IPS DF 4.7 (cell line): ENCODE measurements at regions not wholly inside any gene's neighbourhood (a gene's known extent, or its start where the extent isn't known, plus 50 kb on each side); places are given as distances from the start of the nearest gene placed in this dataset.

Source experiments
- DNase-seq: peaks from one replicate; pipeline ENCODE4 v3.0.0-alpha.2; 2013; ENCODE audit warnings: low spot score; ENCODE audit errors: extremely low read depth

DNA sequence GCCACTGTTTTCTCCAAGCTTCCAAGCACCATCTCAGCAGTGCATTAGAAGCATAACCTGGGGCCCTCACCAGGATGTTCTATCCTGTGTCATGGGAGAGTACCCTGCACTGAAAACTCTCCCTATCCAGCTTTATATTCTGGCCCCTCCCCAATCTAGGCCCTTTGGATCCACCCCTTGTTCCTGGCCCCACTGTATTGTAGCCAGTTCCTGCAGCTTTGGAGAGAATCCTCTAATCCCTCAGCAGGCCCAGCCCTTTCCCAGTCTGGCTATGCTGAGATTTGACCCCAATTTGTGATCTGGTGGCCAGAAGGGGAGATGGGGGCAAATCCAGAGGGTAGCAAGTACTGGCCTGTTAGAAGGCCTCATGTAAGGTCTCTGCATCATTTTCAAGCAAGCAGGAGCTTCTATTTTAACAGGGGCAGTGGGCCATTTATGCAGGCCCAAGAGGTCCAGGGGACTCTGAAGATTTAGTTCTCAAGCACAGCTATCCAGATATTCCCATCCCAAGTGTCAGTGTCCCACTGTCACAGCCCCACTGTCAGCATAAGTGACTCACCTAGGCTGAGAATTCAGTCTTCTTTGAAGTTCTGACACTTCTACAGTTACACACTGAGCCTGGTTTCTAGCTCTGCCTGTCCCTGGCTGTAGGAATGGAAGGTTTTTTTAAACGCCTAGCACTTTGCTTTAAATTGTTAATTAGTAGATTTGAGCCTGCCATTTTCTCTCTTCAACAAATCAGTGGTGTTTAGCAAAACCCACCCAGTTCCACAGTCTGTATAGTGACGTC, 589.5 kb upstream of the CADM1 start:
- DNase-seq: no peak

DNA sequence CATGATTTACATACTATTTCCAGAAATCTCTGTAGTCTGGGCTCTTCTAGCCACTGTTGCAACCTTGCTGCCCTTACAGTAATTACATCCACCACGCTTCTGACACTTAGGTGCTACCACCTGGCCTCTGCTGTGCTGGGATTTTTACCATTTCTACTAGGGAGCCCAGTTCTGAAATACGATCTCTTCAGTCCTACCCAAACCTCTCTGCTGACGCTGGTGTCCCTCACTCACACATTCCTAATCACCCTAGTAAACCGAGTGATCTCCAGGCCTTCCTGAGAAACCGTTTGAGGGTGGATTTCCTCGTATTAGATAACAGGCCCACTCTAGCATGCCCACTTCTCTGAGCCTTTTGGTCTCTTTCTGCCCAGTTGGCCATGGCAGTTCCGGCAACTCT, 588.9 kb upstream of the CADM1 start:
- no peak for DNase-seq

DNA sequence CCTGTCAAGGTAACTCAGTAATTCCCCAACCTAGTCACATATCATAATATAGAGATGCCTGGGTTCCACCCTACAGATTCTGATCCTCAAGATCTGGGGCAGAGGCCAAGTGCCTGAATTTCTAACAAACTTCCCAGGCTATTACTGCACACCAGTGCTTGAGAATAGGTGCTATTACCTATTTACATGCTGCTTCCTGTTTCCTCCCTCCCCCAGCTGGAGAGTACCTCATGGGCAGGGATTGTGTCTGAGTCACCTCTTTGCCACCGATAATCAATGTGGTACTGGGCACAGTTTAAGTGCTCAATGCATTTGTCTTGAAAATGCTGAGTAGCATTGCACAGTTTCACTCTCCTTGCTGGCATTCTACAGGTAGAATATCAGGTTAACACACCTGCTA, 582.2 kb upstream of the CADM1 start:
- DNase-seq: no peak

DNA sequence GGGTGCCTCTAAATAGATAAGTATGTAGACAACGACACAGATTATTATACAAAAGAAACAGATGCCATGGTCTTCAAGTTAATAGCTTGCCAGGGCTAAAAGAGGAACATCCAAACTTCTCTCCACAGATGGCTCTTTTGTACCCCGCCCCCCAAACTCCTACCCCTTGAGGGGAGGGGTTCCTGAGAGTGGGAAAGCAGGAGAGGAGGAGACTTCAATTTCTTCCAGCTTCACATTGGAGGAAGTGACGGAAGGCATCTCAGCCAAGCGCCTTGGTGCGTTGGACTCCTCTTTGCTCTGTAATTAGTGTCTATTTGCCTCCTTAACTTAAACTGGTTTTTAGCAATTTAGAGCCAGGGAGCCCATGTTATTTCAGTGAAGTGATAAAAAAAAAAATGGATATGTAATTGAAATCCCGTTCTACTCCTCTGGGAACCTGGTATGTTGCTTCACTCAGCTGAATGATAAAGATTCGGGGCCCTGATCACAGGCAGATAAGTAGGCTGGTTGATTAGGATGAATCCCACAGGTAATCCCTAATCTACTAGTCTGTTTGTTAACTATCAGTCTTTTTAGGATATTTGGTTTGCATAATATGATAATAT, 580.9 kb upstream of the CADM1 start:
- no peak for DNase-seq

DNA sequence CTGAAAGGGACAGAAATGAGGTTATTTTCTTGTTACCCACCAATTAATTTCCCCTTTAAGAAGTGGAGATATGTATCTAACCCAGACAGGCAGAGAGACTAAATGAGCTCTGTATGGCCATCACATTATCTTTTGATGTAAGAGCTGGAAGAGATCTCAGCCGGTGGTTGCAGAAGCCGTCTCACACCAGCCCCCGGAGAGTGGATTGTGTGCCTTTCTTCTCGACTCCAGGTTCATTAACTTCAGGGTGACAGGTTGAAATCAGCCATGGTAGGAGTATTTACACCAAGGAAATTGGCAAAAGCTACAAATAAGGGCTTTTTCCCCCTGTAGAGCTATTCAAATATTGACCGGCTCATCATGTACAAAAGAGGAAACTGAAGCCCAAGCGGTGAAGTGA, 580.3 kb upstream of the CADM1 start:
- DNase-seq: no peak

DNA sequence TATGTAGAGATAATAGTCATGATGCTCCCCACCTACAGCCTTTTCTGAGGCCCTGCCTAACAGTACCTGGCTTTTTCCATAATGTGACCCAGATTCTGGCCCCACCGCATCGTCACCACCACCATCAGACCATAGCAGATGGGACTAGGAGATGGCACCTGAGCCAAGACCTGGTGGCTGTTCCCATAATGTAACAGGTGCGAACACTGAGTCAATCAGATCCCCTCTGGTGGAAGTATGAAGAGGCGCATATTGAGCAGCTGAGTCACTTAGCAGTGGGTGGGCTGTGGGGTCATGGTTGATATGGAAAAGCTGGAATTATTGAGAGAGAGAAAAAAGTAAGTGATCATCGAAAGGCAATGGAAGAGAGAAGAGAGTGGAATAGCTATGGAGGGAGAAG, 578.0 kb upstream of the CADM1 start:
- DNase-seq: no peak

DNA sequence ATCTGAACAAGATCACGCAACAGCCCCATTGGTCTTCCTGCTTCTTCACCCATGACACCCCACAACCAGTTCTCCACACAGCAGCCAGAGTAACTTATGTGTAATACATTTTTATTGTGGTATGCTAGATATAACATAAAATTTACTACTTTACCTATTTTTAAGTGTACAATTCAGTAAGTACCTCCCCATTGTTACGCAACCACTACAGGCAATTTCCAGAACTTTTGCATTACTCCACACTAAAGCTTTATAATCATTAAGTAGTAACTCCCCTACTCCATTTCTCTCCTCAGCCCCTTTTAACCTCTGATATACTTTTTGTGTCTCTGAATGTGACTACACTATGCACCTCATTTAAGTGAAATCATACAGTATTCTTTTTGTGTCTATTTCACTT, 575.4 kb upstream of the CADM1 start:
- DNase-seq: no peak

DNA sequence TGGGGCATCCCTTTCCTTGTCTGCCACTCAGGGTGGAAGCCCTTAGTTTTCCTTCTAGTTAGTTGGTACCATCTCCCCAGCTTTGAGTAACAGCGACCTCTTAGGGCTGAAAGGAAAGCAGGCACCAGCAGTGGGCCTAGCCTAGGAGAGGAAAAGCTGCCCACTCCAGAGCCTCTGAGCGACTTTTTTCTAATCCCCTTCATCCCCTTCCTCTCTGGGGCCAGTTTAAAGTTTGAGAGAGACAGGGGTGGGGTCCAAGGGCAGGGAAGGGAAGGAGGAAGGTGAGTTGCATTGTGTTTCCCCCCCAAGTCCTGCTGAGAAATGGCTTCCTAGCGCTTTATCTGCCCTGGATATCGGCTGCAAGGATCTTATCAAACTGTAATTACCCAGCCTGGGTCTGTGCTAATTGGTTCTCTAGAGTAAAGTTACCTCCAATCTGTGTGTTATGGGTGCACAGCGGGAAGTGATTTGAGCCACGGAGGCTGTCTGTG, 573.9 kb upstream of the CADM1 start:
- DNase-seq: no peak

DNA sequence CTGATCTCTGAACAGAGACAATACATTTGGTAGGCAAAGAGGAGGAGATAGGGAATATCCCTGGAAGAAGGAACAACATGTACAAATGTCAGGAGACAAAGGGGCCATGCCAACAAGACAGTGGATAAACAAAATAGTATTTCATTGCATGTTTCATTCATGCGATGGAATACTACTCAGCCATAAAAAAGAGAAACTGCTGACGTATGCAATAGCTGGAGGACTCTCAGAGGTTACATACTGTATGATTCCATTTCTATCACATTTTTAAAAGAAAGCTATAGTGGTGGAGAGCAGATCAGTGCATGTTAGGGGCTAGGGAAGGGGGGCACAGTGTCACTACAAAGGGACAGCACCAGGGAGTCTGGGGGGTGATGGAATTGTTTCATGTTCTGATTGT, 572.9 kb upstream of the CADM1 start:
- no peak for DNase-seq

DNA sequence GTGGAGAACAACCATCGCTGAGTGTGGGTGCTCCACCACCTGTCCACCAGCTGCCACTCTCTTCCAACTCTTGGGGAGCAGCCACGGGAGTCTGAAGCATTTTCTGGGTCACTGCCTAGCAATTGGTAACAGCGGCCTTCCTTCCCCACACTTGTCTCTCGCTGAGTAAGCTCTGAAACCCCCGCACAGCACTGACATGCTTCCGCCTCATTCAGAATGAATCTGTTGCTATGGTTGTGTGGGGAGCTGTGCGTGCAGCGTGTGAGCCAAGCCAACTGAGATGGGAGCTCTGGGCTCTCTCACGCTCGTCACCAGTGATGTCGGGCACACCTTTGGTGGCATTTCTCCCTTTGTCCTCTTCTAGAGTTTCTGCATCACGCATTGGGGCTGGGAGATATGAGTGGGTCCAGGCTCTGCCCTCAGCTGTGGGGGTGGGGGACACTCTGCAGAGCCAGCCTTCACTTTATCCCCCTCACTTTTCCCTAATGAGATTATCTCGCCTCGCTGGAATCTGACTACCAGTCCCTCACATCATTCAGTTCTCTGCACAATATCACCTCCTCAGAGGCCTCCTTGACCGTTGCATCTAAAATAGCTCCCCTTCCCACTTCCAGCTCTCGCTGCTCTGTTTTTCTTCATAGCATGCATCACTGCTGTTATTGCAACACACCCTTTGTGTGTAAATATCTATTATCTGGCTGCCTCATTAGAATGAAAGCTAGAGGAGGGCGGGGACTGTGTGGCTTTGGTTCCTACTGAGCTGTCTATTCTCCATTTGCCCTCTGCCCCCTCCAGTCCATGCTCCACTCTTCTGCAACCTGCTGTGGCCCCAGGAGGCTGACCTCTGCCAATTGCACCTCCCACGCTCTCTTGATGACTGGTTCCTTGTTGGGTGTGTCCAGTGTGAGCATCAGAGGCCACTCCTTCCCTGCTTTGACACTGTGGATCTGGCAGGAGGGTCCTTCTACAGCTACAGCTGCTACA, 569.9 kb upstream of the CADM1 start:
- DNase-seq: no peak

DNA sequence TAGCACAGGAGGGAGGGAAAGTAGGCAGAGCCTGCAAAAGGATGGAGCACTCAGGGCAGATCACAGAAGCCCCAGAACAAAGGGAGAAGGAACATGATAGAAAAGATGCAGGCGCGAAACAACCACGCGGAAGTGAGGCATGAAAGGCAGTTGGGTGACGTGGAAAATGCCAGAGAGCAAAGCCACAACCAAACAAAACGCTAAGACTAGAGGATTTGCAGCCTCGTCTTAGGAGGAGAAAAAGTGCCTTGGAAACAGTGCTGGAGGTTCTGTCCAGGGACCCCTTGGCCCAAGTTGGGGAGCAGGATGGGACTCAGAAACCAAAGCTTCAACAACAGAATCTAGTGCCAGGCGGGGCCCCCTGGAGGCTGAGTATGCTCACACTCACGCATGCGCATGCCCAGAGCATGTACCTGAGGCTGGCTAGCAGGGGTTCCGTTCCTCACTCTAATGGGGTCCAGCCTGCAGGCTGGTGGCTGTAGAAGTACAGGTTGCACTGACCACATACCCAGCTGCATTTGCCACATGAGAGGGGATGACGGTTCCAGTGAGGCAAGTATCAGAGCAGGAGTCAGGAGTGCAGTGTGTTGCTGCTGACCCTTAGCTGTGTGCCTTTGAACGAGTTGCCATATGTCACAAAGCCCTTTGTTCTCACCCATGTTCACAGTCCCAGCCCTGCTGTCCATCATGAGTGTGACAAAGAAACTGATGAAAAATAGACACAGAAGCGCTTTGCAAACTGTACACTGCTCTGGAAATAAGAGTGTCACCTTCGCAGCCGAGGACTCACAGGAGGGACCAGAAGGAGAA, 568.6 kb upstream of the CADM1 start:
- DNase-seq: no peak

DNA sequence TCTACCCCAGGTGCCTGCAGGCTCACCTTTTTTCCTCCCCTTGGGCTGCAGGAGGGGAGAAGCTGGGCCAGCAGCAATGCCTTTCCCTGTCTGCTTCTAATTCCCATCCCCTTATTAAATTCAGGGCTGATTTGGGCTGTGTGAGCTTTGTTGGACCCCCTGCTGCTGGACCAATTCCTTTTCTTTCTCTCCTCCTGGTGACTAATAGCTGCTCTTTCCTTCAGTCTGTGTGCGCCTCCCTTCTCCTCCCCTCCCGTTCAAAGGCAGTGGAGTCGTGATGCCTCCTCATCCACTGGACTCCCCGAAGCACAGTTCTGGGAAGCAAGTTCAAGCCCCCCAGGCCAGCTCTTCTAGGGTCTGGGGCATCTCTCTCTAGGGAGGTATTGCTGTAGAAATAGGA, 567.9 kb upstream of the CADM1 start:
- no peak for DNase-seq

DNA sequence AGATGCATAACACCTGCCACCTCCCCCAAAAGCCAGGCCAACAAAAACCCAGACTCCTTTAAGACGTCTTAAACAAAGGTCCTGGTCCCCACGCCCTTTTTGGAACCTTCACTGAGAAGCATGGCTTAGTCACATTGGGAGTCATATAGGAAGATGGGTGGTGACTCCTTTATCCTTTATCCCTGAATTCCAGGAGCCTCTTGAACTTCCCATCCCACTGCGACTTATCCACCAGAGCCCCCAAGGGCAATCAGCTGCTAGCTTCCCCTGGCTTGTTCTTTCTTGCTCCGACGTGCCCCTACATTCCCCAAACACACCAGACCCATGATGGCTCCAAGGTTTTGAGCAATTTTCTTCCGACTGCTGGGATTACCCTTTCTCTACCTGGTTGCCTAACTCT, 567.0 kb upstream of the CADM1 start:
- DNase-seq: no peak

DNA sequence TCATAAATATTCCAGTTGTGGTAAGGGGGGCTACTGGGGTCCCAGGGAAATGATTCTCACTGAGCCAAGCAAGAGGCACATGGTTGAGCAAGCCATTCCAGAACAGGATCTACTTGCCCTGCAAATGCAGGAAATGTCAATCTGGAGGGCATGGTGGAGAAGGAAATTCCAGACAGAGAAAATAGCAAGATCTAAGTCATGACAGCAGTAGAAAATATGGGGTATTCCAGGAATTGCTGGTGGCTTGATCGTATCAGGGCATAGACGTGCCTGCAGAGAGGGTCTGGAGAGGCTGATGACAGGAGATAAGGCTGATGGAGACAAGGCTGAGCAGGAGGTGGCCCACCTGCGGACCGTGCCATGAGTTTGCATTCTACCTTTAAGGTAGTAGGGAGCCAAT, 566.3 kb upstream of the CADM1 start:
- no peak for DNase-seq

DNA sequence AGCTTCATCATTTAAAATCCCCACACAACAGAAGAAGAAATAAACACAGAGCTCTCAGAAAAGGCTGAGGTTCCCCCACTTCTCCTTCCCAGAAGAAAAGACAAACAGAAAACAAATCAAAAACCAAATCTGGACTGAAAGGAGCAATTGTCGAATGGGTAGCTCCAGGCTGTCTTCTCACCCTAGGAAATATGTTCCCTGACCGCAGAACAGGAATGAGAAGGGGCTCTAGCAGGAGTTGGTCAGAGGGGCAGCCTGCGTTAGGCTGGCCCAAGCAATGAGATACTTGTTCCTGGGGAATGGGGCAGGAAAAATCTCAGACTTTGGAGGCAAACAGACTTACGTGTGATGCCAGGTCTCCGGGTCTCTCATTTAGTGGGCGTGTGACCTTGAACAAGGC, 562.6 kb upstream of the CADM1 start:
- no peak for DNase-seq

DNA sequence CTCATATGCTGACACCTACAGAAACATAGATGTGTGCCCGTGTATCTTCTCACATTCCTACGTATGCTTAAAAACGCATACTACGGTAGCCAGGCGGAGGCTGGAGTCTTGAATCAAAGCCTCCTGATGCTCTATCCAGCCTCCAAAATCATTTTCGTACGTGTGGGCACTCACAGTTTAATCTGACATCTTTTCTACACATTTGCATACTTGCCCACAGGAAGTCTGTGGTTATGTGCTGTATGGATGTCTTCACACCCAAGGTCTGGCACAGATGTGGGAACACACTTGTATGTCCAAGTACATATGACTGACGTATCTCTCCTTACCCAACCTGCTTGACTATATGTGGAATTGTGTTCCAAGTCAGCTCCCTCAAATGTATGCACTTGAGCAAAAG, 561.8 kb upstream of the CADM1 start:
- no peak for DNase-seq

DNA sequence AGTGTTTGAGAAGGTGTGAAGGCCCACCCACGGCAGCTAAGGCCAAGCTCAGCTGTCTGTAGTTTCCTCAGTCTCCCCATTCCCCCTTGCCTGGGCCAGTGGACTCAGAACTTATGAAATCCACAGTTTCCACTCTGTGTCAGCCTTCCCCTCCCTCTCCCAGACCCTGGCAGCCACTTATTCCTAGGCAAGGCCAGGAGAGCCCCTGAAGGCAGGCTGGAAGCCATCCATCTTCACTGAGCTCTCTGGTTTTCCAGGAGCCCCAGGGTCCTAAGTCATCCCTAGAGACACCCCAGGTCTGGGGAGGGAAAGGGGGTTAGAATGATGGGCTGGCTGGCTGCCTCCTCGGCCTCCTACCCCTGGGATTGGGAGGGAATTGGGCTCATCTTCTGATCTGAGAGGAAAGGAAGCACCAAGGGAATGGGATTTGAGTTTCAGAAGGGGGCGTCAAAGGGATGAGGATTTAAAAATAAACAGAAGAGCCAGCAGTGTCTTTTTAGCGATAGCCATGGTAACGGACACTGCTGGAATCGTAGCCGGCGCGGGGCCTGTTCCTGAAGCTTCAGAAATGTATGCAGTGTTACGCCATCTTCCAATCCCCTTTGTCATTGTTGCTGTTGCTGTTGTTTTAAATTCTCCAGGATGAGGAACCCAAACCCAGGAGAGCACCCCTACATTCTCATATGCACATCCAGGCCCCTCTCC, 561.1 kb upstream of the CADM1 start:
- DNase-seq: no peak

DNA sequence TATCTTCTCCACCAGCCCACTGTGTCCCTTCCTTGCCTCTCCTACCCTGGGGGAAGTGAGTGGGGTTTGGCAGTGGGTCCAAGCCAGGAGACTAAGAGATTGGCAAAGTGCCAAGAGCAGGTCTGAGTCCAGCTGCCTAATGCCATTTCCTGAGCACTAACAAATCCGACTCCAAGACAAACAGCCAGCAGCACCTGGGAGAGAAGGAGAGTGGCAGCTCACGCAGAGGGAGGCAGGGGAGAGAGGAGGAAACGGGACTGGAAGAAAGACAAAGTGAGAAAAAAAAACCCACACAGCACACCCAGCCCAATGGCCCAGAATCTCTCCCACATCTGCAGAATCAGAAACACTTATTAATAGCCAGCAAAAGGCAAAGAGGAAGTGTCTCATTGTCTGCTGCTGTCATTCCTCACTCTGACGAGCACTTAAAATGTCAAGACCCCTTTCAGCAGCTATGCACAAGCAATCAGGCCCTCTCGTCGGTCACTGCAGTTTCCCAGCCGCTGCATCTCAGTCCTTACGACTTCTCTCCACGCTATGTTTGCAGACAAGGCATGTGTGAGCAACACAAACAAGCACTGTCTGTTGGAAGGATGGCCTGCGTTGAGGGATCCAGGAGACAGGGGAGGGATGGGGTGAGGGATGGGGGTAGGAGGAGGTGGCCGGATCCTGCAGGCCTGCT, 558.4 kb upstream of the CADM1 start:
- DNase-seq: no peak

DNA sequence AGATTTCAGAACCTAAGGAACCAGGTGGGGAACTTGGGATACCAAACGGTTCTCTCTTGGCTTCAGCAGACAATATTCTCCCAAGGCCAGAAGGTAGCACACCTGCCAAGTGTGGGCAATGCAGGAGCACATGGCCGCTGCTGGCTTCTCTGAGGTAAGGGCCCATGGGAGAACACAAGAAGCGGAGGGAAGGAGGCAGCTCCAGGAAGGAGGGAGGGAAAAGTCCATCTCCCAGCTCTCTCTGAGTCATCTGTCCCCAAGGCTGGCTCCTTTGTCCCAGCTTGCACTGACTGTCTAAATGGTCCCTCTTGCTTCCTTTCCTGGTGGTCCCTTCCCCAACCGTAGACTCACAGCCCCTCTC, 557.9 kb upstream of the CADM1 start:
- no peak for DNase-seq

DNA sequence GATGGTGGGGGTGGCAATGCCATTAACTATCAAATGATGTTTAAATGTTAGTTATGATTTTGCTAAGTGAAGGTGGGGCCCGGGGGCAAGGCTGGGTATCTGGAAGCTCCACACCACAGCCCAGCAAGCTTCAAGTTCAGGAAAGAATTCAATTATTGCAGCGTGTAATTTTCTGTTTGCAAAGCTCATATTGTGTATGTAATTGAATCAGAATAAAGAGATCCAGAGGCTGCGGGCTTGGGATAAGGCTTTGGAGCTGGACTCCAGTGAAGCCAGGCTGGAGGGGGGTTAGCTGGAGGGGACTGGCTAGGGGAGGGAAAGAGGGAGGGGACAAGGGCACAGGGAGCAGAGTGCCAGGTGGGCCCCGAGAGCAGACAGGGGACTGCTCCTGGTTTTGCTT, 557.1 kb upstream of the CADM1 start:
- DNase-seq: no peak
